ENCODE measurements at regions not wholly inside any gene's neighbourhood (a gene's known extent, or its start where the extent isn't known, plus 50 kb on each side); places are given as distances from the start of the nearest gene placed in this dataset.

DNA sequence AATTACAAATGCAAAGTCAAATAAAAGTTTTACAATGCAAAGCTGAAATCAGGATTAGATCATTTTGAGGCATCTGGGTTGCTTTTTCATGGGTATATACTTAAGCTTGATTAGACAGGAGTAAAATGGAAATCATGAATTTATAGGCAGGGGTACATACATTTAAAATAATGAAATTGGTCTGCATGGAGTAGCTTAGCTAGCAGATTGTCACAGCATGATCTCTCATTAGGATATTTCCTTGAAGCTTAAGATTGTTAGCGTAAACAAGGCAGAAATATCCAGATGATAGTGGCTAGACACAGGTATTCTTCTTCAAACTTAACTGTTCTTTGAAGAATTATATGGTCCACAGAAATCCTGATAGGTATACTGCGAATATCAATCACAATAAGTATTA, 1627.0 kb upstream of the PCDH20 start:
- no peak for TF ChIP-seq CSDC2 (CRISPR knock-in tag; IDR thresholded peaks at IDR 0.05)
- TF ChIP-seq, protein P1, sequence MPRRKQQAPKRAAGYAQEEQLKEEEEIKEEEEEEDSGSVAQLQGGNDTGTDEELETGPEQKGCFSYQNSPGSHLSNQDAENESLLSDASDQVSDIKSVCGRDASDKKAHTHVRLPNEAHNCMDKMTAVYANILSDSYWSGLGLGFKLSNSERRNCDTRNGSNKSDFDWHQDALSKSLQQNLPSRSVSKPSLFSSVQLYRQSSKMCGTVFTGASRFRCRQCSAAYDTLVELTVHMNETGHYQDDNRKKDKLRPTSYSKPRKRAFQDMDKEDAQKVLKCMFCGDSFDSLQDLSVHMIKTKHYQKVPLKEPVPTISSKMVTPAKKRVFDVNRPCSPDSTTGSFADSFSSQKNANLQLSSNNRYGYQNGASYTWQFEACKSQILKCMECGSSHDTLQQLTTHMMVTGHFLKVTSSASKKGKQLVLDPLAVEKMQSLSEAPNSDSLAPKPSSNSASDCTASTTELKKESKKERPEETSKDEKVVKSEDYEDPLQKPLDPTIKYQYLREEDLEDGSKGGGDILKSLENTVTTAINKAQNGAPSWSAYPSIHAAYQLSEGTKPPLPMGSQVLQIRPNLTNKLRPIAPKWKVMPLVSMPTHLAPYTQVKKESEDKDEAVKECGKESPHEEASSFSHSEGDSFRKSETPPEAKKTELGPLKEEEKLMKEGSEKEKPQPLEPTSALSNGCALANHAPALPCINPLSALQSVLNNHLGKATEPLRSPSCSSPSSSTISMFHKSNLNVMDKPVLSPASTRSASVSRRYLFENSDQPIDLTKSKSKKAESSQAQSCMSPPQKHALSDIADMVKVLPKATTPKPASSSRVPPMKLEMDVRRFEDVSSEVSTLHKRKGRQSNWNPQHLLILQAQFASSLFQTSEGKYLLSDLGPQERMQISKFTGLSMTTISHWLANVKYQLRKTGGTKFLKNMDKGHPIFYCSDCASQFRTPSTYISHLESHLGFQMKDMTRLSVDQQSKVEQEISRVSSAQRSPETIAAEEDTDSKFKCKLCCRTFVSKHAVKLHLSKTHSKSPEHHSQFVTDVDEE (CRISPR knock-in tag; IDR thresholded peaks at IDR 0.05), result no peak
- TF ChIP-seq, protein P2, sequence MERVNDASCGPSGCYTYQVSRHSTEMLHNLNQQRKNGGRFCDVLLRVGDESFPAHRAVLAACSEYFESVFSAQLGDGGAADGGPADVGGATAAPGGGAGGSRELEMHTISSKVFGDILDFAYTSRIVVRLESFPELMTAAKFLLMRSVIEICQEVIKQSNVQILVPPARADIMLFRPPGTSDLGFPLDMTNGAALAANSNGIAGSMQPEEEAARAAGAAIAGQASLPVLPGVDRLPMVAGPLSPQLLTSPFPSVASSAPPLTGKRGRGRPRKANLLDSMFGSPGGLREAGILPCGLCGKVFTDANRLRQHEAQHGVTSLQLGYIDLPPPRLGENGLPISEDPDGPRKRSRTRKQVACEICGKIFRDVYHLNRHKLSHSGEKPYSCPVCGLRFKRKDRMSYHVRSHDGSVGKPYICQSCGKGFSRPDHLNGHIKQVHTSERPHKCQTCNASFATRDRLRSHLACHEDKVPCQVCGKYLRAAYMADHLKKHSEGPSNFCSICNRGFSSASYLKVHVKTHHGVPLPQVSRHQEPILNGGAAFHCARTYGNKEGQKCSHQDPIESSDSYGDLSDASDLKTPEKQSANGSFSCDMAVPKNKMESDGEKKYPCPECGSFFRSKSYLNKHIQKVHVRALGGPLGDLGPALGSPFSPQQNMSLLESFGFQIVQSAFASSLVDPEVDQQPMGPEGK (CRISPR knock-in tag; IDR thresholded peaks at IDR 0.05; ENCODE audit: borderline replicate concordance), result no peak
- TF ChIP-seq ZFP30 (CRISPR knock-in tag; IDR thresholded peaks at IDR 0.05), result no peak
- TF ChIP-seq ESRRG (CRISPR knock-in tag; IDR thresholded peaks at IDR 0.05), result no peak
- no peak for TF ChIP-seq ARNTL (CRISPR knock-in tag; IDR thresholded peaks at IDR 0.05; ENCODE audit: borderline replicate concordance, low read depth)
- no peak for TF ChIP-seq ZNF70 (CRISPR knock-in tag; IDR thresholded peaks at IDR 0.05)
- TF ChIP-seq ZNF8 (CRISPR knock-in tag; IDR thresholded peaks at IDR 0.05), result no peak
- TF ChIP-seq ZFP3 (CRISPR knock-in tag; IDR thresholded peaks at IDR 0.05), result no peak
- no peak for TF ChIP-seq ISL1 (CRISPR knock-in tag; IDR thresholded peaks at IDR 0.05)
- no peak for TF ChIP-seq PPARA (CRISPR knock-in tag; IDR thresholded peaks at IDR 0.05; ENCODE audit: borderline replicate concordance)
- no peak for TF ChIP-seq OSR1 (CRISPR knock-in tag; IDR thresholded peaks at IDR 0.05)
- TF ChIP-seq GLIS3 (CRISPR knock-in tag; IDR thresholded peaks at IDR 0.05), result no peak
